Right lobe of liver (tissue), 6 donors: ENCODE measurements at regions not wholly inside any gene's neighbourhood (a gene's known extent, or its start where the extent isn't known, plus 50 kb on each side); places are given as distances from the start of the nearest gene placed in this dataset.

Source experiments
- ATAC-seq, 4 donors: fragments of 200-7000 bp; cut with Tn5 transposase; one replicate each; pipeline ENCODE4 v1.9.1; 2020; ENCODE audit warnings: mild to moderate bottlenecking in 4 of 4, moderate library complexity in 4 of 4
- DNase-seq, 3 donors: peaks; one replicate each; pipeline ENCODE4 v3.0.0-alpha.2; 2020
- H3K27ac ChIP-seq, 3 donors: fragments of 200-600 bp; one replicate each; pipeline ENCODE4 v1.8.0; 2022
- H3K27me3 ChIP-seq, 2 donors: fragments of 200-600 bp; one replicate each; pipeline ENCODE4 v1.8.0; 2022
- H3K36me3 ChIP-seq, 4 donors: fragments of 200-600 bp; sonication (generic) in 1 of 4; one replicate each; pipeline versions ENCODE4 v1.5.1 to v1.8.0; 2017 to 2022; ENCODE audit warnings: control low read depth in 1 of 4
- H3K4me1 ChIP-seq, 4 donors: fragments of 200-600 bp; sonication (generic) in 1 of 4; one replicate each; pipeline versions ENCODE4 v1.5.1 to v1.8.0; 2017 to 2022; ENCODE audit warnings: control low read depth in 1 of 4
- H3K4me3 ChIP-seq, 3 donors: fragments of 200-600 bp; one replicate each; pipeline ENCODE4 v1.8.0; 2022
- H3K9me3 ChIP-seq, 4 donors: fragments of 200-600 bp; sonication (generic) in 1 of 4; one replicate each; pipeline versions ENCODE4 v1.5.1 to v1.8.0; 2017 to 2022; ENCODE audit warnings: control low read depth in 1 of 4
- POLR2A ChIP-seq: fragments of 450-650 bp; IDR thresholded peaks from one replicate; pipeline ENCODE4 v1.6.1; 2017; ENCODE audit warnings: antibody characterized with exemption, mild to moderate bottlenecking
- WGBS: methylation state at CpG from one replicate; pipeline ENCODE4 v1.1.6; 2018; ENCODE audit warnings: low coverage, low lambda C conversion rate; ENCODE audit not compliant: insufficient coverage; ENCODE audit errors: missing lambda C conversion rate; 5-methylcytosine and 5-hydroxymethylcytosine counted together
- intact Hi-C, 2 donors: fragments of 100-400 bp; cut with DNase I; formaldehyde crosslinking; loops; one replicate each; pipeline versions ENCODE4 v1.11.2 to v1.14.1; 2022
- TF ChIP-seq, protein P1 (sequence below), 4 donors: fragments of 200-600 bp in 3 of 4; fragments of 450-650 bp in 1 of 4; IDR thresholded peaks; one replicate each; pipeline versions ENCODE4 v1.5.1 to v1.8.0; 2016 to 2022; ENCODE audit warnings: antibody characterized with exemption in 4 of 4, mild to moderate bottlenecking in 2 of 4
- donor health status: DM: no; HTN: yes; CAD: no.
- donor health status: DM: no; HTN: no; CAD: no.
- donor health status: DM: no; HTN: no; CAD: no.
- donor health status: DM: no; HTN: yes; CAD: no.
- donor health status: DM: no; HTN: yes; CAD: no.

DNA sequence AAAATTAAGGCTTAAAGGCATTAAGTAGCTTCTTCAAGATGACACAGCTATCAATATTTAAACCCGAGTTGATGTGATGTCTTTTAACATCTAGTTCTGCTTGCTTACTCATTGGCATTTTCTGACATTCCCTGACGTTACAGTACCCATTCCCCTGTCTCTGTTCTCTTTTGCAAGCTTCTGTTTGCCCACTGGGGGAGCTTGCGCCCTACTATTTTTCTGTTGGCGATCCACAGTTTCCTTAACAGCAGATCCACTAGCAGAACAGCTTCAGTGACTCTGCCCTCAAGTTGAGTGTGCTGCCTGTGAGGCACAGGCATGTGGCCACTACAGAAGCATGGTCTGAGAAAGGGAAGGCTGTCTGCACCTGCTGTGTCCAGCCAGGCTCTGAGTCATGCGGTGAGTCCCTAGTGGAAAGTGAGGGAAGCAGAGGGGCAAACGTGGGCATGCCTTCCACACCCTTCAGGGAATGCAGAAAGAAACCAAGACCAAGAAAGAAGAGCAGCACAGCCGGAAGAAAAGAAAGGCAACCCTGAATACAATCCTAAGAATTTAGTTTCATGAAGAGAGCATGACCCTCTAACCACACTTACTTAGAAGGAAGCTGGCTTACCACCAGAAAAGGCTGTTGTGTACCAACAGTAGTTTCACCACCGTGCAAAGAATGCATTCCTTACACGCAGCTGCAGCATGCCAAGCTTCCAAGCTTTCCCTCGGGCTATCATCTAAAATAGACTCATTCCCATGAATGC lies 97.7 kb upstream of the VGLL2 start:
- Histone ChIP-seq H3K9me3 (no peaks in the 10 kb centered on the region), H3K4me1 (no peaks in the 10 kb centered on the region), H3K27ac (no peak overlapping the region), H3K4me3 (no peak overlapping the region), H3K27me3 (no peaks in the 10 kb centered on the region), H3K36me3 (no peaks in the 10 kb centered on the region)
- DNase-seq: no peak
- intact Hi-C loops: no loop called here
- TF ChIP-seq, protein P1, sequence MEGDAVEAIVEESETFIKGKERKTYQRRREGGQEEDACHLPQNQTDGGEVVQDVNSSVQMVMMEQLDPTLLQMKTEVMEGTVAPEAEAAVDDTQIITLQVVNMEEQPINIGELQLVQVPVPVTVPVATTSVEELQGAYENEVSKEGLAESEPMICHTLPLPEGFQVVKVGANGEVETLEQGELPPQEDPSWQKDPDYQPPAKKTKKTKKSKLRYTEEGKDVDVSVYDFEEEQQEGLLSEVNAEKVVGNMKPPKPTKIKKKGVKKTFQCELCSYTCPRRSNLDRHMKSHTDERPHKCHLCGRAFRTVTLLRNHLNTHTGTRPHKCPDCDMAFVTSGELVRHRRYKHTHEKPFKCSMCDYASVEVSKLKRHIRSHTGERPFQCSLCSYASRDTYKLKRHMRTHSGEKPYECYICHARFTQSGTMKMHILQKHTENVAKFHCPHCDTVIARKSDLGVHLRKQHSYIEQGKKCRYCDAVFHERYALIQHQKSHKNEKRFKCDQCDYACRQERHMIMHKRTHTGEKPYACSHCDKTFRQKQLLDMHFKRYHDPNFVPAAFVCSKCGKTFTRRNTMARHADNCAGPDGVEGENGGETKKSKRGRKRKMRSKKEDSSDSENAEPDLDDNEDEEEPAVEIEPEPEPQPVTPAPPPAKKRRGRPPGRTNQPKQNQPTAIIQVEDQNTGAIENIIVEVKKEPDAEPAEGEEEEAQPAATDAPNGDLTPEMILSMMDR (IDR thresholded peaks at IDR 0.05): no peak
- TF ChIP-seq POLR2A: no peak
- 36% methylated on average over 10 of the region's 10 CpGs for WGBS
- ATAC-seq: peak in 1 of 4 donors; percentile 51

DNA sequence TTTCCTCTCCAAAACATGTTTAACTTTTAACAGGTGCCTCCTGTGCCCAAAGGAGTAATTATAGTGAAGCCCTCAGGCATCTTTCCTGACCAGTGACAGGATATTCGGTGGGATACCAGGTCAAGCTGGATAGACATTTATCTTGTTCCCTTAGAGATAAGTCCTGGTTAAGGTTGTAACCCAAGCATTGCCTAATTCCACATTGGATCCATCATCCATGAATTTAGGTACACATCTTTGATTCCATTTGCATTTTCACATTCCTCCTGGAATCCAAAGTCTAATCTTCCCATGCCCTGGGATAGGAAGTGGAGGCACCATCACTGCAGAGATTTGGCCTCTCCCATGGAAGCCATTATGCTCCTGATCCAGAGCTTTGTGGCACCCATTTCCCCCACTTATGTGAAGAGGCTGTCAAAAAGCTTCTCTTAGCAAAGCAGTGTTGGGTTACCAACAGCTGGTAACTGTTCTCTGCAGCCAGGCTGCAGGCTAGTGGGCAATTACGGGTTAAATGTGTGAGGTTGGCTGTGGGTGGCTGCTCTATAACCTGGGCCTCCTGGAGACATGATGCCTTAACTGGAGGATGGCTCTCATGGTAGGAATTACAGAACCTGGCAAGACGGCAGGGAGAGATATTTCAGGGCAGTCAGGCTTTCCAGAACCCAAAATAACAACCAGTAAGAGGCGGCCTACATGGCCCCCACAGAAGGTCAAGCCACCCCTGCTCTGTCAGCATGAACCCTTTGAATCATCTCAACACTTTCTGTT lies 96.9 kb upstream of the VGLL2 start:
- no peaks in the 10 kb centered on the region for H3K4me1 ChIP-seq
- H3K4me3 ChIP-seq: no peak overlapping the region
- intact Hi-C loops: no loop called here
- no peaks in the 10 kb centered on the region for H3K27me3 ChIP-seq
- H3K9me3 ChIP-seq: no peaks in the 10 kb centered on the region
- no peak for DNase-seq
- H3K27ac ChIP-seq: no peak overlapping the region
- 20% methylated on average over 3 of the region's 4 CpGs for WGBS
- no peak for ATAC-seq
- TF ChIP-seq, protein P1 (IDR thresholded peaks at IDR 0.05): no peak
- no peak for TF ChIP-seq POLR2A
- H3K36me3 ChIP-seq: no peaks in the 10 kb centered on the region

DNA sequence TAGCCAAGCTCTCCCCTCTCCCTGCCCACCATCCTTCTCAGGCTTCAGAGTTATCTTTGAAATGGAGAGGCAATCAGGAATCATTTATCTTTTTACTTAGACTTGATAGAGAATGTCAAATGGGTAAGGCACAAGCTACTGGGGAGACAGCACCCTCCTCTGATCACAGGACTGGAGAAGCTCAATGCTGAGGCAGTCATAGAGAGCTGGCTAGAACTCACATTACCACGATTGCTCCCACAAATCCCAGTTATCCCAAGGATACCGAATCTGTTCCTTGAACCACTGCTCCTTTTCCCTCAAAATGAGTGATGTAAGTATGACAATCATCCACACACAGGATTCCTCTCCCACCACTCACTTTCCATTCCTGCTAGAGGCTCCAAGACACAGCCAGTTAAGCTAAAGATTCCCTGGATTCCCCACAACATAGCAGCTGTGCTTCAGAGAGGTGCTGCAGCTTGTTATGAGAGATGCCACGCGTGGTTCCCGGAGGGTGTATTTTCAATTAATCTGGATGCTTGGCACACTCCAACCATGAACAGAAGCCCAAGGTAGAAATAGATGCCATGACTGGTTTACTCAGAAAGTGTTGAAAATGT lies 96.2 kb upstream of the VGLL2 start:
- H3K9me3 ChIP-seq: no peaks in the 10 kb centered on the region
- no peak overlapping the region for H3K4me3 ChIP-seq
- no peaks in the 10 kb centered on the region for H3K27me3 ChIP-seq
- TF ChIP-seq POLR2A: no peak
- TF ChIP-seq, protein P1 (IDR thresholded peaks at IDR 0.05): no peak
- no peak for ATAC-seq
- no peak for DNase-seq
- H3K36me3 ChIP-seq: no peaks in the 10 kb centered on the region
- WGBS: 86% methylated on average over 5 of the region's 5 CpGs
- intact Hi-C loops: no loop called here
- no peak overlapping the region for H3K27ac ChIP-seq
- H3K4me1 ChIP-seq: no peaks in the 10 kb centered on the region

DNA sequence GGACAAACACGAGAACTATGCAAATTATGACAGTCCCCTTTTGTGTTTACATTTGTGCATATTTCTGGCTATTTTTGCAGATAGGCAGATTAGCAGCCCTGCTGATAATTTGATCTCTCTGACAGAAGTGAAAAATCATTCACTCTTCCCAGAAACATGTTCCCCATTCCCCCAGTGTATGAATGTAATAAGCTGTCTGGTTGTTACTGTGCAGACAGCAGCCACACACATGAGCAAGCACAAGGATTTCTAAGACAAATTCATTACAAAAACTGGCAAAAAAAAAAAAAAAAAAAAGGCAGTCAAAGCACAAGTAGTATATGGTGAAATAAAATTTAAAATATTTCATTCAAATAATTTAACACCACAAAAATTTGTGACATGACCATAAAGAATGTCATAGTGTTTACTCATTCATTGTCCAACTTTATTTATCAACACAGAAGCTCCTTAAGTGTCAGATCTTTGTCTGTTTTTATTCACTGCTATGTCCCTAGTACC lies 95.5 kb upstream of the VGLL2 start:
- Histone ChIP-seq H3K27me3 (no peaks in the 10 kb centered on the region), H3K36me3 (no peaks in the 10 kb centered on the region), H3K27ac (no peak overlapping the region), H3K4me1 (no peaks in the 10 kb centered on the region), H3K4me3 (no peak overlapping the region), H3K9me3 (no peaks in the 10 kb centered on the region)
- intact Hi-C loops: no loop called here
- WGBS: 18% methylated on average over 1 of the region's 1 CpG
- no peak for DNase-seq
- no peak for ATAC-seq
- no peak for TF ChIP-seq POLR2A
- TF ChIP-seq, protein P1 (IDR thresholded peaks at IDR 0.05): no peak
